ENCODE measurements at regions not wholly inside any gene's neighbourhood (a gene's known extent, or its start where the extent isn't known, plus 50 kb on each side); places are given as distances from the start of the nearest gene placed in this dataset.

- H3K4me1 ChIP-seq = no peaks in the 10 kb centered on the region
- no peak overlapping the region for H3K4me3 ChIP-seq
- DNase-seq (no peak), ATAC-seq (no peak)
- TF ChIP-seq, protein P1, sequence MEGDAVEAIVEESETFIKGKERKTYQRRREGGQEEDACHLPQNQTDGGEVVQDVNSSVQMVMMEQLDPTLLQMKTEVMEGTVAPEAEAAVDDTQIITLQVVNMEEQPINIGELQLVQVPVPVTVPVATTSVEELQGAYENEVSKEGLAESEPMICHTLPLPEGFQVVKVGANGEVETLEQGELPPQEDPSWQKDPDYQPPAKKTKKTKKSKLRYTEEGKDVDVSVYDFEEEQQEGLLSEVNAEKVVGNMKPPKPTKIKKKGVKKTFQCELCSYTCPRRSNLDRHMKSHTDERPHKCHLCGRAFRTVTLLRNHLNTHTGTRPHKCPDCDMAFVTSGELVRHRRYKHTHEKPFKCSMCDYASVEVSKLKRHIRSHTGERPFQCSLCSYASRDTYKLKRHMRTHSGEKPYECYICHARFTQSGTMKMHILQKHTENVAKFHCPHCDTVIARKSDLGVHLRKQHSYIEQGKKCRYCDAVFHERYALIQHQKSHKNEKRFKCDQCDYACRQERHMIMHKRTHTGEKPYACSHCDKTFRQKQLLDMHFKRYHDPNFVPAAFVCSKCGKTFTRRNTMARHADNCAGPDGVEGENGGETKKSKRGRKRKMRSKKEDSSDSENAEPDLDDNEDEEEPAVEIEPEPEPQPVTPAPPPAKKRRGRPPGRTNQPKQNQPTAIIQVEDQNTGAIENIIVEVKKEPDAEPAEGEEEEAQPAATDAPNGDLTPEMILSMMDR (IDR thresholded peaks at IDR 0.05 in 4 of 5, conservative IDR thresholded peaks at IDR 0.05 in 1 of 5) = no peak
- no peak for TF ChIP-seq POLR2A (IDR thresholded peaks at IDR 0.05)
- no peaks in the 10 kb centered on the region for H3K36me3 ChIP-seq
- H3K27me3 ChIP-seq = no peaks in the 10 kb centered on the region
- in situ Hi-C loops (cut with MboI; ENCODE audit: low sequenced_read_pairs in 4 of 4) (no loop called here), intact Hi-C loops (cut with DNase I; ENCODE audit: low total_unique reads) (no loop called here)
- H3K9me3 ChIP-seq = no peaks in the 10 kb centered on the region
- no peak overlapping the region for H3K27ac ChIP-seq
Observed at GRCh38 chr5:107169867-107170266, 500.9 kb downstream of the EFNA5 start.

DNA sequence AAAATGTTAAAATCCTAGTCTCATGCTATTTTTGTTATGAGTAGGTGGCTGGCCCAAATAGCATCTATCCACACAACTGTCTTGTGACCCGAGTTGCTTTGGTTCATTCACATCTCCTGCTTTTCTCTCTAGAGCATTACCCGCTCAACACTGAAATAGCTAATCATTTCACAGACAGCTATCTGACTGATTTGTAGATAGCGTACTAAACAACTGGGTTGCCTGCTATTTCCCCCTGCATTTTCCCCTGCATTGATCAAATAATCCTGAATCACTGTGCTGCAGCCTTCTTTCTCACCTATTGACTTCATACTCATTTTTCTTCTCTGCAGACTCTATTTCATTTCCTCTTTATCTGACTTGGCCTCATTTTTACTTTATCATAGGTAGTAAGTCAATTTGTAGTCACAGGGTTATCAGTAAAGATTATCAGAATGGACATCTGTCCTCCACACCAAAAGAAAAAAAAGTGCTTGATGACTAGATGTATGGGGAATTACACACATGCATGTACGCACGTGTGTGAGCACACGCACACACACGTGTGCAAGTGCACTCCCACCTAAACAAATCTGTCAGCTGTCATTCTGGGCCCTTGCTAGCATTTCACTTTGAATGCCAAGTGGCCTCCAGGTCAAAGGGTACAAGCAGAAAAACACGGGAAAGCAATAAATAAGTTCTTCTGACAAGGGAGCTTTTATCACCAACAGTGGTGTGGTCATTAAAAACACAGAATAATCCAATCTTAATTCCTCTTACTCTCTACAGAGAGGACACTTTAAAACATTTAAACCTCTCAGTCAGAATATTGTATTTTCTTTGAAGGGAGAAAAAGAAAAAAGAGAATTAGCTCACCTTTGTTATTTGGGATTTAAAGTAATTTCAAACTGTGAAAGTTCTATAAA lies 501.6 kb downstream of the EFNA5 start:
- Histone ChIP-seq H3K36me3 (no peaks in the 10 kb centered on the region), H3K9me3 (no peaks in the 10 kb centered on the region), H3K27ac (no peak overlapping the region), H3K27me3 (no peaks in the 10 kb centered on the region), H3K4me1 (no peaks in the 10 kb centered on the region), H3K4me3 (no peak overlapping the region)
- in situ Hi-C loops (cut with MboI; ENCODE audit: low sequenced_read_pairs in 4 of 4) = no loop called here
- ATAC-seq = no peak
- no peak for DNase-seq
- no peak for TF ChIP-seq POLR2A (IDR thresholded peaks at IDR 0.05)
- TF ChIP-seq, protein P1 (IDR thresholded peaks at IDR 0.05 in 4 of 5, conservative IDR thresholded peaks at IDR 0.05 in 1 of 5) = no peak
- intact Hi-C loops (cut with DNase I; ENCODE audit: low total_unique reads) = no loop called here

GRCh38 chr5:107168086-107168485 lies 502.7 kb downstream of the EFNA5 start:
- intact Hi-C loops (cut with DNase I; ENCODE audit: low total_unique reads) (no loop called here), in situ Hi-C loops (cut with MboI; ENCODE audit: low sequenced_read_pairs in 4 of 4) (no loop called here)
- DNase-seq (no peak), ATAC-seq (no peak)
- Histone ChIP-seq H3K9me3 (no peaks in the 10 kb centered on the region), H3K4me3 (no peak overlapping the region), H3K36me3 (no peaks in the 10 kb centered on the region), H3K27me3 (no peaks in the 10 kb centered on the region), H3K4me1 (no peaks in the 10 kb centered on the region), H3K27ac (no peak overlapping the region)
- no peak for TF ChIP-seq POLR2A (IDR thresholded peaks at IDR 0.05)
- TF ChIP-seq, protein P1 (IDR thresholded peaks at IDR 0.05 in 4 of 5, conservative IDR thresholded peaks at IDR 0.05 in 1 of 5) = no peak

- DNase-seq (no peak), ATAC-seq (no peak)
- Histone ChIP-seq H3K4me1 (no peaks in the 10 kb centered on the region), H3K27me3 (no peaks in the 10 kb centered on the region), H3K36me3 (no peaks in the 10 kb centered on the region), H3K9me3 (no peaks in the 10 kb centered on the region), H3K27ac (no peak overlapping the region), H3K4me3 (no peak overlapping the region)
- in situ Hi-C loops (cut with MboI; ENCODE audit: low sequenced_read_pairs in 4 of 4) = no loop called here
- TF ChIP-seq POLR2A (IDR thresholded peaks at IDR 0.05) = no peak
- TF ChIP-seq, protein P1 (IDR thresholded peaks at IDR 0.05 in 4 of 5, conservative IDR thresholded peaks at IDR 0.05 in 1 of 5) = no peak
- intact Hi-C loops (cut with DNase I; ENCODE audit: low total_unique reads) = no loop called here
Observed at GRCh38 chr5:107165296-107165695, 505.4 kb downstream of the EFNA5 start.
